ENCODE measurements at regions not wholly inside any gene's neighbourhood (a gene's known extent, or its start where the extent isn't known, plus 50 kb on each side); places are given as distances from the start of the nearest gene placed in this dataset.

DNA sequence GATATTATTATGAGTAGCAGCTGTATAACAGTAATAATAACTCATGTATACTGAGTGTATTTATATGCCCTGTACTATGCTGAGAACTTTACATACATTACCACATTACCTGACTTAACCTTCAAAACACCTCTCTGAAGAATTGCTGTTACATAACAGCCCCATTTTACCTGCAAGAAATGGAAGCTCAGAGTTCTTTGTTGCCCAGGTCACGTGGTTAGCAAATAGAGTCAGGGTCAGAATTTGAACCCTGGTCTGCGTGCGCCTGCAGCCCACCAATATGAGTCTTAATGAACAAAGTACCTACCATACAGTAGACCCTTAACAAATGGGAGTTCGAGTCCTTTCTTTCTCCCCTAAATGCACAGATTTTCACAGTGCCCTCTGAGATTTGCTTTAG lies 101.9 kb downstream of the MCFD2 start:
- no peak for TF ChIP-seq CTCF (conservative IDR thresholded peaks at IDR 0.05; ENCODE audit: control insufficient read depth, insufficient read depth, low read depth, low read length)
- H3K4me3 ChIP-seq (ENCODE audit: control insufficient read depth, low read depth, low read length): no peak overlapping the region
- DNase-seq (ENCODE audit: low read depth): no peak

DNA sequence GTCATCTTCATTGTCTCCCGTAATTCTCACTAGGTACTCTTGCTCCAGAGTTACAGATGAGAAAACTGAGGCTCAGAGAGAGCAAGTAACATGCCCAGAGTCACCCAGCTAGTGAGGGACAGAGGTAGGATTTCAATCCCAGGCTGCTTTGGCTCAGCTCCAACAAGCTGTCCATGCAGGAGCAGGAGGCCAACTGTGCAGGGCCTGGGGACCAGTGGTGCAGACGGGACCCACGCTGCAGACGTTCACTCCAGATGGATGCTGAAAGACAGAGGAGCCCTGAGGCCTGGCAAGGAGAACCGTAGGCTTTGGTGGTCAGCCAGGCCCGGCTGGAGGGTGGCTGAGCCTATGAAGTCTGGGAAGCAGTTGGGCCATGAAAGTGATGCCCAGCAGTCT lies 102.6 kb downstream of the MCFD2 start:
- no peak for DNase-seq (ENCODE audit: low read depth)
- H3K4me3 ChIP-seq (ENCODE audit: control insufficient read depth, low read depth, low read length): no peak overlapping the region
- no peak for TF ChIP-seq CTCF (conservative IDR thresholded peaks at IDR 0.05; ENCODE audit: control insufficient read depth, insufficient read depth, low read depth, low read length)
